GM23248 (cell line): ENCODE measurements at regions not wholly inside any gene's neighbourhood (a gene's known extent, or its start where the extent isn't known, plus 50 kb on each side); places are given as distances from the start of the nearest gene placed in this dataset.

Source experiments
- EZH2 ChIP-seq: fragments of 200-600 bp; sonication (generic); IDR thresholded peaks from 2 replicates; pipeline ENCODE4 v1.6.1; 2018; ENCODE audit warnings: antibody characterized with exemption, mild to moderate bottlenecking; ENCODE audit not compliant: insufficient read depth, poor library complexity, severe bottlenecking
- EZH2phosphoT487 ChIP-seq: fragments of 200-600 bp; sonication (generic); IDR thresholded peaks from 2 replicates; pipeline ENCODE4 v1.6.1; 2018; ENCODE audit warnings: antibody characterized with exemption, moderate library complexity, mild to moderate bottlenecking, low read depth; ENCODE audit not compliant: insufficient read depth

DNA sequence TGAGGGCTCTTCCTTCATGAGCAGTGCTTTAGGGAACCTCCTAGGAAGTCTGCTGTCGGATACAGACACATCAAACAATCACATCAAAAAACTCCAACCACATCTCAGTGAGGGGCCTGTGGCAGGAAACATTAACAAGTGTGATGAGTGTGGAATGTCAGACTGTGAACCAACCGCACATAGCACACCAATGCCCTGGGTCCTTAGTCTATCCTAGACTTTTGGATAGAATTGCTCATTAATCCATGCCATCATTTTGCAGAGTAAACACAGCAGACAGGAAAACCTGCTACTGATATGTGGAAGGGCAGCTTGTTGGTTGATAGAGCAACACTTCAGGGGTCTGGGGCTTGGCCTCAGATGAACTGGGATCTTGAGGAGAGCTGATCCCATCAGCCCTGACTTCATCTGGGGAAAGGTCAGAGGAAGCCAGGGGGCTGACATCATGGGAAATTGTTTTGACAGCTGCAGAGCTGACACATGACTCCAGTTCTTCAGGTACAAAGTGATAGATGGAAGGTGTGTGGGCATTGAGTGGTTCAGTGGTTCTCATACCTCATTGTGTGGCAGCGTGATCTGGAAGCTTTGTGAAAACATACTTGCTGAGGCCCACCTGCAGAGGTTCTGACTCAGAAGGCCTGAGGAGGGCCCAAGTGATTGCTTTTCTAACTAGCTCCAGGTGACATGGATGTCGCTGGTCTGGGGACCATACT is 193.3 kb downstream of the DIRAS2 start:
- TF ChIP-seq EZH2phosphoT487, result no peak
- TF ChIP-seq EZH2, result no peak
